Loucy (cell line): ENCODE measurements at regions not wholly inside any gene's neighbourhood (a gene's known extent, or its start where the extent isn't known, plus 50 kb on each side); places are given as distances from the start of the nearest gene placed in this dataset.

Source experiments
- H2AFZ ChIP-seq: fragments of 200-600 bp; sonication (generic); 2 replicates; pipeline ENCODE4 v1.6.0; 2016; ENCODE audit warnings: antibody characterized with exemption, mild to moderate bottlenecking, low read length, moderate library complexity
- H3F3A ChIP-seq: fragments of 200-600 bp; 2 replicates; pipeline ENCODE4 v1.6.0; 2016; ENCODE audit warnings: antibody characterized with exemption, low read depth, mild to moderate bottlenecking
- H3K27me3 ChIP-seq: fragments of 200-600 bp; sonication (generic); 2 replicates; pipeline ENCODE4 v1.6.1; 2014; ENCODE audit warnings: low read length, mild to moderate bottlenecking; ENCODE audit not compliant: insufficient read depth, poor library complexity, severe bottlenecking
- H3K36me3 ChIP-seq: fragments of 200-600 bp; sonication (generic); 2 replicates; pipeline ENCODE4 v1.6.1; 2016; ENCODE audit warnings: low read length; ENCODE audit not compliant: insufficient read depth
- H3K4me1 ChIP-seq: fragments of 200-600 bp; sonication (generic); 2 replicates; pipeline ENCODE4 v1.5.1; 2014; ENCODE audit warnings: low read length, mild to moderate bottlenecking; ENCODE audit not compliant: insufficient read depth, poor library complexity, severe bottlenecking
- H3K4me2 ChIP-seq: fragments of 200-600 bp; sonication (generic); 2 replicates; pipeline ENCODE4 v1.6.0; 2014; ENCODE audit warnings: antibody characterized with exemption, low read length, low read depth, mild to moderate bottlenecking; ENCODE audit not compliant: poor library complexity, severe bottlenecking
- H3K4me3 ChIP-seq: fragments of 200-600 bp; sonication (generic); 2 replicates; pipeline ENCODE4 v1.5.1; 2014; ENCODE audit warnings: low read length, mild to moderate bottlenecking, mixed read lengths; ENCODE audit not compliant: poor library complexity, severe bottlenecking
- H3K79me2 ChIP-seq: fragments of 200-600 bp; sonication (generic); 2 replicates; pipeline ENCODE4 v1.6.1; 2014; ENCODE audit warnings: low read length; ENCODE audit not compliant: insufficient read depth
- H3K9ac ChIP-seq: fragments of 200-600 bp; sonication (generic); 2 replicates; pipeline ENCODE4 v1.6.0; 2014; ENCODE audit warnings: mild to moderate bottlenecking, low read depth, low read length, moderate library complexity; ENCODE audit not compliant: poor library complexity, severe bottlenecking
- H3K9me2 ChIP-seq: fragments of 200-600 bp; sonication (generic); replicated peaks from 2 replicates; pipeline ENCODE4 v1.6.1; 2016; ENCODE audit warnings: low read depth, low read length, mixed read lengths
- H3K9me3 ChIP-seq: fragments of 200-600 bp; sonication (generic); 2 replicates; pipeline ENCODE4 v1.6.1; 2014; ENCODE audit warnings: mild to moderate bottlenecking, antibody characterized with exemption, low read length, low read depth; ENCODE audit not compliant: insufficient read depth
- H4K20me1 ChIP-seq: fragments of 200-600 bp; sonication (generic); 2 replicates; pipeline ENCODE4 v1.6.0; 2014; ENCODE audit warnings: antibody characterized with exemption, low read length, mild to moderate bottlenecking; ENCODE audit not compliant: insufficient read depth, poor library complexity, severe bottlenecking
- CTCF ChIP-seq: fragments of 200-600 bp; sonication (generic); conservative IDR thresholded peaks from 2 replicates; pipeline ENCODE4 v1.5.1; 2014; ENCODE audit warnings: mild to moderate bottlenecking, antibody characterized with exemption, low read length
- EZH2phosphoT487 ChIP-seq: fragments of 200-600 bp; IDR thresholded peaks from 2 replicates; pipeline ENCODE4 v1.6.1; 2018; ENCODE audit warnings: antibody characterized with exemption, mild to moderate bottlenecking, moderate library complexity, borderline replicate concordance

DNA sequence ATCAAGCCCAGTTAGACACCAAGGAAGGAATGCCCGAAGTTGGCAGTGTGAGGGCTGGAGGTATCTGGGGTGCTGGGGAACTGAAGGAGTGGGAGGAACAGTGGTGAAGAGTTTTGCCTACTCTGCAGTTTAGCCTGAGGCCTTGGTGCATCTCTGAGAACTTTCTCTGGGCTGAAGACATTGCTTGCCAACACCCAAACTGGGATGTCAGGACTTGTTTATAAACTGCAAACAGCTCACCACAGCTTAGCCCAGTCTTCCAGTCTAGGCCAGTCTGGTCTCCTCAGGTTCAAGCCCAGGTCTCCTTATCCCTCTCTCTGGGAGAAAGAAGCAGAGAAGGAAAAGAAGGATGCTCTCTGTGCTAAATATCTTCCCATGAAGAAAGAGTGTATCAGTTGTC is 68.0 kb upstream of the BOC start:
- Histone ChIP-seq H3K9ac (no peak overlapping the region), H3K36me3 (no peaks in the 10 kb centered on the region), H3K4me2 (no peak overlapping the region), H3F3A (no peaks in the 10 kb centered on the region), H3K4me1 (no peaks in the 10 kb centered on the region), H3K27me3 (no peaks in the 10 kb centered on the region), H3K4me3 (no peak overlapping the region), H4K20me1 (no peaks in the 10 kb centered on the region), H3K9me3 (no peaks in the 10 kb centered on the region), H3K79me2 (no peaks in the 10 kb centered on the region), H3K9me2 (no peaks in the 10 kb centered on the region), H2AFZ (no peak overlapping the region)
- TF ChIP-seq EZH2phosphoT487 (no peak), CTCF (no peak)

DNA sequence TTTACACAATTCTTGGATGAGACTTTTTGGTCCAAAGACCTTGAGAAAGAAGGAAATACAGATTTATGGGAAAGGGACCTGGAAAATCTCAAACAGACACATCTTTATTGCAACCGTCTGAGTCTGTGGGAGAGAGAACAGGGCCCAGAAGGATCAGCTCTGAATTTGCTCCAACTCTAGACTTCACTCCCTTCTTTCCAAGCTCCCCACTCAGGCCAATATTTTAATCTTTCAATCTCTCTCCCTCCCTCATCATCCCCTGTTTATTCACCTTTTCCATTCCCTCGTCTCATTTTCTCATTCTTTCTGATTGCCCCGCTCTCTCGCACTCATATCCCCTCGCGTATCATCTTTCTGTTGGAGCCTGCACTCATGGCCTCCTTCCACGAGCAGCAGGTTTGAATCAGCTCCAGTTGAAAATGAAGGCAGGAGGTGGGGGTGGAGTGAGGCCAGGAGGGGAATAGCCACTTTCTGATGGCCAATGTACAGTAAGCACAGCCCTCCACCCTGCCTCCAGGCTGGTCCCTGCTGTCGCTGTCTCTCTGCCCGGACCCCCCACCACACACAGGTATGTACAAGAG is 63.6 kb upstream of the BOC start:
- H2AFZ ChIP-seq, result no peak overlapping the region
- no peaks in the 10 kb centered on the region for H3K9me3 ChIP-seq
- H4K20me1 ChIP-seq, result no peaks in the 10 kb centered on the region
- H3K4me2 ChIP-seq, result no peak overlapping the region
- H3K4me1 ChIP-seq, result no peaks in the 10 kb centered on the region
- H3F3A ChIP-seq, result no peaks in the 10 kb centered on the region
- TF ChIP-seq CTCF (no peak), EZH2phosphoT487 (no peak)
- H3K27me3 ChIP-seq, result no peaks in the 10 kb centered on the region
- no peaks in the 10 kb centered on the region for H3K9me2 ChIP-seq
- H3K4me3 ChIP-seq, result no peak overlapping the region
- no peaks in the 10 kb centered on the region for H3K36me3 ChIP-seq
- H3K79me2 ChIP-seq, result no peaks in the 10 kb centered on the region
- no peak overlapping the region for H3K9ac ChIP-seq

DNA sequence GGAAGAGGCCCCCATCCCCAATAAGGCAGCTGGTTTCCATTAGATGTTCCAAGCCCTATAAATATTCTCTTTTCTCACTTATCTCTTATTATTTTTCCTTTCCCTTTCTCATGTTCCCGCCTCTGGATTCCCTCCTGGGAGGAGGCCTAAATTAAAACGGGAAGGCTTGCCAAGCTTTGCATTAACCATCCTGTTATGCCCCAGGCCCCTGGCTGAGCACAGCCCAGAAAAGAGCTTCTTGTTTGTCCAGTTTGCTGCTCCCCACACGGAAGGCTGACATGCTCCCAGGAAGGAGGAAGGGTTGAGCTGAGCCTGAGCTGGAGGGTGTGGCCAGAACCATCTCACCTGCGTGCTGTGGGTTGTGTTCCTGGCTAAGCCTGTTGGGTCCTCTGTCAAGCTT is 63.1 kb upstream of the BOC start:
- Histone ChIP-seq H3K9me2 (no peaks in the 10 kb centered on the region), H3K27me3 (no peaks in the 10 kb centered on the region), H3K9ac (no peak overlapping the region), H3K4me1 (no peaks in the 10 kb centered on the region), H3K9me3 (no peaks in the 10 kb centered on the region), H3K79me2 (no peaks in the 10 kb centered on the region), H4K20me1 (no peaks in the 10 kb centered on the region), H3K4me2 (no peak overlapping the region), H3F3A (no peaks in the 10 kb centered on the region), H2AFZ (no peak overlapping the region), H3K4me3 (no peak overlapping the region), H3K36me3 (no peaks in the 10 kb centered on the region)
- TF ChIP-seq EZH2phosphoT487 (no peak), CTCF (no peak)
